ENCODE measurements at regions not wholly inside any gene's neighbourhood (a gene's known extent, or its start where the extent isn't known, plus 50 kb on each side); places are given as distances from the start of the nearest gene placed in this dataset.

DNA sequence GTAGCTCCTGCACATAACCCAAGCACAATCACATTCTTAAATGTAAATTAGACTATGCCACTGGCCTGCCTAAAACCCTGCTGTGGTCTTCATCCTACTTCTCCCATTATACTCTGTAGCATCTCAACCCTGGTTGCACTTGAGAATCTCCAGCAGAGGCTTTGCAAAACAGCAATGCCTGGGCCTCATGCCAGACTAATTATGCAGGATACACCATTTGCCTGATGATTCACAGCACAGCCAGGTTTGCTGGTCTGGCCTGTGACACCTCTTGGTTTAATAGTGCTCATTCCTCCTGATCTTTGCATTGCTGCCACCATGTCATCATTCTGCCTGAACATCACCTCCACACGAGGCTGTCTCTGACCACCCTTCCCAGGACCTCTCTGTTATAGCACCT, 491.9 kb upstream of the TOM1L1 start:
- TF ChIP-seq, protein P1, sequence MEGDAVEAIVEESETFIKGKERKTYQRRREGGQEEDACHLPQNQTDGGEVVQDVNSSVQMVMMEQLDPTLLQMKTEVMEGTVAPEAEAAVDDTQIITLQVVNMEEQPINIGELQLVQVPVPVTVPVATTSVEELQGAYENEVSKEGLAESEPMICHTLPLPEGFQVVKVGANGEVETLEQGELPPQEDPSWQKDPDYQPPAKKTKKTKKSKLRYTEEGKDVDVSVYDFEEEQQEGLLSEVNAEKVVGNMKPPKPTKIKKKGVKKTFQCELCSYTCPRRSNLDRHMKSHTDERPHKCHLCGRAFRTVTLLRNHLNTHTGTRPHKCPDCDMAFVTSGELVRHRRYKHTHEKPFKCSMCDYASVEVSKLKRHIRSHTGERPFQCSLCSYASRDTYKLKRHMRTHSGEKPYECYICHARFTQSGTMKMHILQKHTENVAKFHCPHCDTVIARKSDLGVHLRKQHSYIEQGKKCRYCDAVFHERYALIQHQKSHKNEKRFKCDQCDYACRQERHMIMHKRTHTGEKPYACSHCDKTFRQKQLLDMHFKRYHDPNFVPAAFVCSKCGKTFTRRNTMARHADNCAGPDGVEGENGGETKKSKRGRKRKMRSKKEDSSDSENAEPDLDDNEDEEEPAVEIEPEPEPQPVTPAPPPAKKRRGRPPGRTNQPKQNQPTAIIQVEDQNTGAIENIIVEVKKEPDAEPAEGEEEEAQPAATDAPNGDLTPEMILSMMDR (IDR thresholded peaks at IDR 0.05), result no peak
- no peak for TF ChIP-seq POLR2A (IDR thresholded peaks at IDR 0.05)

Data from lower leg skin (tissue), 3 donors.